ENCODE measurements at regions not wholly inside any gene's neighbourhood (a gene's known extent, or its start where the extent isn't known, plus 50 kb on each side); places are given as distances from the start of the nearest gene placed in this dataset.

- BruUV-seq (replicated peaks): no TSS peak
- FAIRE-seq (no peak), ATAC-seq (no peak), DNase-seq (ENCODE audit: low read depth, low spot score) (no peak)
- CTCF ChIA-PET: interaction anchor here (1.6 kb wide), 1 partner anchor 10 kb away, joined by 4 read pairs; no protein-coding TSS in a partner anchor
- no peak overlapping the region for H3K4me2 ChIP-seq (ENCODE audit: control insufficient read depth, insufficient read depth)
- POLR2A ChIA-PET: interaction anchor here (1.2 kb wide), 1 partner anchor 192 kb away, joined by 3 read pairs; no protein-coding TSS in a partner anchor
- SMC1A ChIA-PET (ENCODE audit: uncharacterized antibody, unreplicated experiment): interaction anchor here (0.6 to 1.0 kb wide), 2 partner anchors 14 to 47 kb away, joined by 3 read pairs; no protein-coding TSS in a partner anchor
- H2AFZ ChIP-seq (ENCODE audit: control insufficient read depth, low read depth, low read length): no peak overlapping the region
- H3K79me2 ChIP-seq (ENCODE audit: control insufficient read depth, insufficient read depth, low read length): no peaks in the 10 kb centered on the region
- no peaks in the 10 kb centered on the region for H3K9me3 ChIP-seq (replicated peaks; ENCODE audit: control insufficient read depth, insufficient read depth, low read length)
- in situ Hi-C loops (cut with MboI): no loop called here
- no peak for TF ChIP-seq ATF7 (IDR thresholded peaks at IDR 0.05; ENCODE audit: low read depth)
- TF ChIP-seq SREBF2 (IDR thresholded peaks at IDR 0.05; ENCODE audit: low read length): no peak
- no peak for TF ChIP-seq EZH2 (IDR thresholded peaks at IDR 0.05; ENCODE audit: borderline replicate concordance, control insufficient read depth, low read depth, low read length)
- TF ChIP-seq BACH1 (IDR thresholded peaks at IDR 0.05; ENCODE audit: borderline replicate concordance): no peak
- TF ChIP-seq SRF (IDR thresholded peaks at IDR 0.05; ENCODE audit: low read depth in 2 of 2, low read length in 2 of 2): no peak
- TF ChIP-seq RELA (IDR thresholded peaks at IDR 0.05; ENCODE audit: borderline replicate concordance, partially characterized antibody): no peak
- no peak for TF ChIP-seq RCOR1 (conservative IDR thresholded peaks at IDR 0.05; ENCODE audit: low read depth, low read length)
- TF ChIP-seq RFX5 (IDR thresholded peaks at IDR 0.05; ENCODE audit: low read depth, low read length): no peak
- no peak for TF ChIP-seq BCL11A (IDR thresholded peaks at IDR 0.05; ENCODE audit: low read depth, low read length)
- TF ChIP-seq ZSCAN29 (IDR thresholded peaks at IDR 0.05): no peak
- no peak for TF ChIP-seq TCF3 (IDR thresholded peaks at IDR 0.05; ENCODE audit: borderline replicate concordance, insufficient read depth, low read depth, low read length)
- TF ChIP-seq, protein P1, sequence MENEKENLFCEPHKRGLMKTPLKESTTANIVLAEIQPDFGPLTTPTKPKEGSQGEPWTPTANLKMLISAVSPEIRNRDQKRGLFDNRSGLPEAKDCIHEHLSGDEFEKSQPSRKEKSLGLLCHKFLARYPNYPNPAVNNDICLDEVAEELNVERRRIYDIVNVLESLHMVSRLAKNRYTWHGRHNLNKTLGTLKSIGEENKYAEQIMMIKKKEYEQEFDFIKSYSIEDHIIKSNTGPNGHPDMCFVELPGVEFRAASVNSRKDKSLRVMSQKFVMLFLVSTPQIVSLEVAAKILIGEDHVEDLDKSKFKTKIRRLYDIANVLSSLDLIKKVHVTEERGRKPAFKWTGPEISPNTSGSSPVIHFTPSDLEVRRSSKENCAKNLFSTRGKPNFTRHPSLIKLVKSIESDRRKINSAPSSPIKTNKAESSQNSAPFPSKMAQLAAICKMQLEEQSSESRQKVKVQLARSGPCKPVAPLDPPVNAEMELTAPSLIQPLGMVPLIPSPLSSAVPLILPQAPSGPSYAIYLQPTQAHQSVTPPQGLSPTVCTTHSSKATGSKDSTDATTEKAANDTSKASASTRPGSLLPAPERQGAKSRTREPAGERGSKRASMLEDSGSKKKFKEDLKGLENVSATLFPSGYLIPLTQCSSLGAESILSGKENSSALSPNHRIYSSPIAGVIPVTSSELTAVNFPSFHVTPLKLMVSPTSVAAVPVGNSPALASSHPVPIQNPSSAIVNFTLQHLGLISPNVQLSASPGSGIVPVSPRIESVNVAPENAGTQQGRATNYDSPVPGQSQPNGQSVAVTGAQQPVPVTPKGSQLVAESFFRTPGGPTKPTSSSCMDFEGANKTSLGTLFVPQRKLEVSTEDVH (IDR thresholded peaks at IDR 0.05; ENCODE audit: low read depth, partially characterized antibody): no peak
- no peaks in the 10 kb centered on the region for H3K36me3 ChIP-seq (ENCODE audit: control insufficient read depth in 2 of 2, insufficient read depth in 2 of 2, low read length in 1 of 2)
- RAD21 ChIA-PET (ENCODE audit: unreplicated experiment): no interaction called here
- H3K4me3 ChIP-seq: no peak overlapping the region
- no peak overlapping the region for H3K9ac ChIP-seq (ENCODE audit: control insufficient read depth, insufficient read depth, low read length)
- H3K27ac ChIP-seq (ENCODE audit: control insufficient read depth, insufficient read depth): no peak overlapping the region
- intact Hi-C loops (cut with micrococcal nuclease; ENCODE audit: unreplicated experiment): no loop called here
- no peaks in the 10 kb centered on the region for H3K27me3 ChIP-seq (replicated peaks in 1 of 2; ENCODE audit: control insufficient read depth in 2 of 2, insufficient read depth in 2 of 2, low read length in 1 of 2)
- no peaks in the 10 kb centered on the region for H4K20me1 ChIP-seq (ENCODE audit: control insufficient read depth, insufficient read depth)
- WGBS (ENCODE audit: insufficient coverage, insufficient replicate concordance, low lambda C conversion rate, missing lambda C conversion rate): 31% methylated on average over 4 of the region's 4 CpGs
- no peaks in the 10 kb centered on the region for H3K4me1 ChIP-seq (ENCODE audit: control insufficient read depth, insufficient read depth, low read length)
Observed at GRCh38 chr4:27791640-27792039, 931.0 kb downstream of the STIM2 start.

All from GM12878 (cell line).